ENCODE measurements at regions not wholly inside any gene's neighbourhood (a gene's known extent, or its start where the extent isn't known, plus 50 kb on each side); places are given as distances from the start of the nearest gene placed in this dataset.
"Not testable (repeated sequence)": the region's sequence is repeated elsewhere in the genome, so short reads cannot be mapped to it uniquely, and the experiment has no call there.

DNA sequence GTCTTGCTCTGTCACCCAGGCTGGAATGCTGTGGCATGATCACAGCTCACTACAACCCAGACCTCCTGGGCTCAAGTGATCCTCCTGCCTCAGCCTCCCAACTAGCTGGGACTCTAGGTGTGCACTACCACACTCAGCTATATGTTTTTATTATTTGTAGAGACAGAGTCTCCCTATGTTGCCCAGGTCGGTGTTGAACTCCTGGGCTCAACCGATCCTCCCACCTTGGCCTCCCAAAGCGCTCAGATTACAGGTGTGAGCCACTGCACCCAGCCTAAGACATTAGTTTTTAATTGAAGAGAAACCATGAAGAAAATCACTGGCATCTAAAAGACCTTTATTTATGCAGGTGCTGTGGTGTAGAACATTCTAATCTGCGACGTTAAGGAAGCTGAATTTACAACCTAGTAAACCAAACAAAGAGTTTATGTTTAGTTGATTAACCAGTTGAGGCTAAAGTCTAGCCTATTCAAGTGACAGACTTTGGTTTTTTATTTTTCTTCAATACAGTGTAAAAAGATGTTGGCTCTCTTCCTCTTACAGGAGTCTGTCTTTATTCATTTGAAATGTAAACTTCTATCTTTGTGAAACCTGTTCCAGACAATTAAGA is 52.5 kb upstream of the NBL1 start:
- DNase-seq, result peak; percentile 26

DNA sequence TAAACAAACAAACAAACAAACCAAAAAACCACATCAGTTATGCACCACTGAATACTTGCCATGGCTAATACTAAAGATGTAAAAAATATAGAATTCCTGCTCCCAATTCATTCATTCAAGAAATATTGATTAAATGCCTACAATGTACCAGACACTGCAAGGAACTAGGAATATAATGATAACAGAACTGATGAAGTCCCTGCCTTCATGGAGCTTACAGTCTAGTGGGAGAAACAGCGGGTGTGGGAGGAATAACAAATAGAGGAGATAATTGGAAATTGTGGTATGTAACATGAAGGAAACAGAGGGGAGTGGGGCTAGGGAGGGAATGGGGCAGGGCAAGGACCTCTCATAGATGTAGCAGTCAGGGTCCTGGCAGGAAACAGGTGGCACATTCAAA is 58.6 kb upstream of the NBL1 start:
- DNase-seq, result no peak

DNA sequence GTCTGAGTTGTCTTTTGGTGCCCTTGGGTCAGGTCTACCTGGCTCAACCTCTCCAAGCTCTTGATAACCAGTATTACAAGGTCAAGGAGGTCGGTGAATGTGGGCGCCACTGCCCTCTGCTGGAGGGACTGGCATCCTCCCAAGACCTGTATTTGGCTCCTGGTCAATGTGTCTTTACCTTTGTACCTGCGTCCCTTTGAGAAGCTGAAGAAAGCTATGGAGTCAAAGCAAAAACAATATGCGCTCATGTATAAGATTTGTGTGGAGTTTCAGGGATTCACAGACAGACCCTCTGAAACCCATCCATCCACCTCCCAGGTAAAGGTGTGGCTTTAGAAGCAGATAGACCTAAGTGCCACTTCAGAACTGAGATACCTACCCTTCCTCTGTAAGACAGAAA is 61.8 kb upstream of the NBL1 start:
- DNase-seq, result no peak

DNA sequence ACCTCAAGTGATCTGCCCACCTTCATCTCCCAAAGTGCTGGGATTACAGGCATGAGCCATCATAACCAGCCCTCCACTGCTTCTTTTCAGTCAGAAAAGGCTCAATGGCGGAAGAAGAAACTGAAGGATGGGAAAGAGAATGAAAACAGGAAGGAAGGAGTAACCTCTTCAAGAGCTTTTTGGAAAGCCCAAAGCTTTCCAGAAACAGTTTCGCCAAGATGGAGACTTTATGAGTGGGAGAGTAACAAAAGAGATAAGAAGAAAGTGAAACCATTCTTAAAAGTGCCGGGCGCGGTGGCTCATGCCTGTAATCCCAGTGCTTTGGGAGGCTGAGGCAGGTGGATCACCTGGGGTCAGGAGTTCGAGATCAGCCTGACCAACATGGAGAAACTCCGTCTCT is 62.7 kb upstream of the NBL1 start:
- no peak for DNase-seq

DNA sequence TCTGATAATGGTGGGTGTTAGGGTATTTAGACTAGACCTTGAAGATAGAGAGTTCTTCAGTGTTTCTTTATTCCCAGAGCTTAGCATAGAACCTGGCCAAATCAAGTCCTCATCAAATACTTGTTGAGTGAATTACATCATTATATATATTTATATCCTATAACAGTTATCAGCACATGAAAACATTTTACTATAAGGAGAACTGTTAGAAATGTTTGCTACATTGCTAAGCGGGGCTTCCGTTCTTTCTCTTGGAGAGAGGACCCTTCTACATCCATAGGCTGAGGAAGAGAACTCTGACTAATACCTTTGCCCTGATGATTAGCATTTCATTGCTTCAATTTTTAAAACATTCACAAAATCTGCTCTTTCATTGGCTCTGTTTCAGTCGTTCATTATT is 66.5 kb upstream of the NBL1 start:
- no peak for DNase-seq

DNA sequence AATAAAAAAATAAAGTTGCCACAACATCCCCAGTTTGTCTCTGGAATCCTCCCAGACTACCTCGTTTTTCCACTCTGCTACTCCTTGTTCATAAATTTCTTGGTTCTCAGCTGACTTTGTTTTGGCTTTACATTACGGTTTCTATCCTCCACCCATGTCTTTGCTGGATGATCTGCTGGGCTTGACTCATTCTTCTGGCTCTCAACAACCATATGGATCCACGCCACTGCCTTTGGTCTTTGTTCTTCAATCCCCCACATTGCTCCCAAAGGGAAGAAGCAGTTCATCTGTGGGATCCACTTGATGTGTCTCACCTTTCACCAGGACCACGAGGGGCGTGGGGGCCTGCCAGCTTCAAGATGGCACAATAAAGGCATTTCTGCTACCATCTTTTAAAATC is 67.1 kb upstream of the NBL1 start:
- DNase-seq, result no peak

DNA sequence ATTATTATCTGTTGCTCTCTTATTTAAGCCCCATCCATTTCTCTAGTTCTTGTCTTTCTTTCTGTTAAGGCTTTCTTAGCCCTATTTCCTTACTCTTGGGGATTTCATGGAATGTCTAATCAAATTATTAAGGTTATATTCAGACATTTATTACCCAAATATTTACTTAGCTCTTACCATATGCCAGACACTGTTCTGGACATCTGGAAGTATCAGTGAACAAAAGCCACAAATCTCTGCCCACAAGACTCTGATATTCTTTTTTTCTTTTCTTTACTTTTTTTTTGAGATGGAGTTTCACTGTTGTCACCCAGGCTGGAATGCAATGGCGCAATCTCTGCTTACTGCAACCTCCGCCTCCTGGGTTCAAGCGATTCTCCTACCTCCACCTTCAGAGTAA is 74.3 kb upstream of the NBL1 start:
- DNase-seq, result no peak

DNA sequence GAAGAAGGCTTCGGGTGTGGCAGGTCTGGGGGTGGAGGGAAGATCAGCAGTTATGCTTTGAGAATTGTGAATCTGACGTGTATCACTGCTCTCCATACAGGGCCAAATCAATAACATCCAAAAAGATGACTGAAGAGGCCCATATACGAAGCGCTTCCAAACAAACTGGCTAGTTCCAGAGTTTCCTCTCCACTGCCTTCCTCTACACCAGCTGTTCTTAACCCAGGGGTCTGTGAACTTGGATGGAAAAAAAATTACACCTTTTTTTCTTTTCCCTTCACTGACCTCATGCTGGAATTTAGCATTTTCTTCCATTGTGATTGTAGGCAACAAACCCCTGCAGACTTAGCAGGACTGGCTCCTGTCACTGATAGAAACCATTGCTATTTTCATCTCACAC is 77.1 kb upstream of the NBL1 start:
- DNase-seq, result no peak

DNA sequence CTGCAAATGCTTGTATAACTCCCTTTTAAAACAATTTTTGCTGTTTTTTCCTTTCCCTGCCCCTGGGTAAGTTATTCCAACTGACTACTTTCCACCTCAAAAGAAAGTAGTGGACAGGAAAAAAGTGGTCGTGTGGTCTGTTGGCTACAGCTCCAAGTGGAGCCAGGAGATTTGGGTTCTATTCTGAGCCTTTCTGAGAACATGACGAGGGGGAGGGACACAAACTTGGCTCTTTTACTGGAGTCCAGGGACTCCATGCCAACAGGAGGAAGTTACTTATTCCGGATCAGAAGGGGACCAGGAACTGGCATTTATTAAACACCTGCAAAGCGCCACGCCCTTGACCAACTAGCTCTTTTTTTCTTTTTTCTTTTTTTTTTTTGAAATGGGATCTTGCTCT is 79.0 kb upstream of the CAPZB start:
- no peak for DNase-seq

DNA sequence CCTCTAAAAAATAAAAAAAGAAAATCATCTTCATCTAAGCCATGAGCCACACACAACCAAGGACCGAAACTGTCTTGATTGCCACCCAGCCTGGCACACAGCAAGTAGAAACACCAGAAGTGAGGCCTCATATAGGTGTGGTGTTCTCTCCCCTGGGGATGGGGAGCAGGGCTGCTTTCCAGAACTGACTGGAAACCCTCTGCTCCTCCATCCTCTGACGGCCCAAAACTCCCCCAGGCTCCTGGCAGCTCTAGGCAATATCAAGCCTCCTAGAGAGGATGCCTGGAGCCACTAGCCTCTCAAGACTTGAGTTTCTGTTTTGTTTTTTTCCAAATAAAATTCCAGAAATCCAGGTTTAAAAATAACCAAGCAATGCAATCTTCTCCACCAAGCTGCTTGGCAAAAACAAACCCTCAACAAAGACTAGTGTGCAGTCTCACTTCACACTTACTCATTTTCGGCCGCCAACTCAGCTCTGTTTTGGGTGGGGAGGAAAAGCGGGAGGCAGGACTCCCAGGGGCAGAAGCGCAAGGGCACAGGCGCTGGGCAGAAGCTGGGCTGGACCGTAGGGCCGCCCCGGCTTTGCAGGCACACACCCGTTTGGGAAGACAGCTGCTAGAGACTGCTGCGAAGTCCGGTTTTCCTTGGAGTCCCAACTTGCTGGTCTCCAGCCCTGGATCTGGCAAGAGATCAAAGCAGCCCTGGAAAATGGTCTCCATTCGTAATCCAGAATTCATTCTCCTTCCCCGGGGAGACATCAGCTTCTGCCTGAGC is 78.2 kb upstream of the CAPZB start:
- peak; percentile 36 for DNase-seq

DNA sequence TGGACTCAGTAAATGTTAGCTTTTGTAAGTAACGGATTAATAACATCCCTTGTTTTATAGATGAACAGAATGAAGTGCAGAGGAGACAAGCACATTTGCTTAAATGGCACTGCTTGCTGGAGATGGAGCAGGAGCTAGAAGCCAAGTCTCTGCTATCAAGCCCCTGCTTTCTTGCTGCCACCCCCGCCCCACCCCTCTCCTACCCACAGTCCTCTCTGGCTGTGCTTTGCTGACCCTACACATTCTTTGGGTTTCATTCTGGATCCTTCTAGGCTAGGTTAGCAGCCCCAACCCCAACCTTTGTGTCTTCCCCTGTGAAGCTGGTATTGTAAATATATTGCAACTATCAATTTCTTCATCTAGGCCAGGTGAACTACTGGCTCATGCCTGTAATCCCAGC is 77.5 kb upstream of the CAPZB start:
- DNase-seq, result no peak

DNA sequence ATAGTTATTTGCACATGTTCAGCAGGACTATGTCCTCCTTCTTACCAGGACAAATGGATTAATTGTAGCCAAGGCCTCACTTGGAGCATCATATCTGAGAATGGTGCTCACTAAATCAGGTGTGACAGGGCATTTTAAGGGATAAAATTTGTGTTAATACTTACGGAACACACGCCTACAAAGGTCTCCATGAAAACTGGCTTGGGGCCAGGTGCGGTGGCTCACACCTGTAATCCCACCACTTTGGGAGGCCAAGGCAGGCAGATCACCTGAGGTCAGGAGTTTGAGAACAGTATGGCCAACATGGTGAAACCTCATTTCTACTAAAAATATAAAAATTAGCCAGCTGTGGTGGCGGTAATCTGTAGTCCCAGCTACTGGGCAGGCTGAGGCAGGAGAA is 75.1 kb upstream of the CAPZB start:
- DNase-seq, result no peak

DNA sequence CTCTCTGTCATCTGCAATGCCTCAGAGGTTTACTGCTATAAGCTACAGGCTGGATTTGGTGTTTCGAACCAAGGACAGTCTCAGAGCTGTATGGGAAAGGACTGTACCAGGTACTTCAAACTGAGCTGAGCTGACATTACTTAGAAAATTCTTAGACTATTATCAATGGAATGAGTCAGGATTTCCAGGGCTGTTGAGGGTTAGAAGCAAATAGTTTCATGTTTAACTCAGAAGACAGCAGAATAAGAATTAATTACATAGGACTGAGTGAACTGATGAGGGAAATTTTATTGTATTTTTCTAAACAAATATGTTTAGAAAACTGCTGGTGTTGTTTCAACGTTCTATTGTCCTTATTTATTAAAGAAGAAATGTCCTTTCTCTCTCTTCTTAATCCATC is 74.3 kb upstream of the CAPZB start:
- no peak for DNase-seq

DNA sequence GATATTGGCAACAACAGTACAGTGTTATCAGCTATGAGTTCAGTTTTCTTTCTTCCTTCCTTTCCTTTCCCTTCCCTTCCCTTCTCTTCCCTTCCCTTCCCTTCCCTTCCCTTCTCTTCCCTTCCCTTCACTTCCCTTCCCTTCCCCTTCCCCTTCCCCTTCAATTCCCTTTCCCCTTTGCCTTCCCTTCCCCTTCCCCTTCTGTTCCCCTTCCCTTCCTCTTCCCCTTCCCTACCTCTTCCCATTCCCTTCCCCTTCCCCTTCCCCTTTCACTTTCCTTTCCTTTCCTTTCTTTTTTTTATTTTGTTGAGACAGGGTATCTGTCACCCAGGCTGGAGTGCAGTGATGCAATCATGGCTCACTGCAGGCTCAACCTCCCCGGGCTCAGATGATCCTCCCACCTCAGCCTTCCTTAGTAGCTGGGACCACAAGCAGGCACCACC is 72.3 kb upstream of the CAPZB start:
- DNase-seq, result no peak

DNA sequence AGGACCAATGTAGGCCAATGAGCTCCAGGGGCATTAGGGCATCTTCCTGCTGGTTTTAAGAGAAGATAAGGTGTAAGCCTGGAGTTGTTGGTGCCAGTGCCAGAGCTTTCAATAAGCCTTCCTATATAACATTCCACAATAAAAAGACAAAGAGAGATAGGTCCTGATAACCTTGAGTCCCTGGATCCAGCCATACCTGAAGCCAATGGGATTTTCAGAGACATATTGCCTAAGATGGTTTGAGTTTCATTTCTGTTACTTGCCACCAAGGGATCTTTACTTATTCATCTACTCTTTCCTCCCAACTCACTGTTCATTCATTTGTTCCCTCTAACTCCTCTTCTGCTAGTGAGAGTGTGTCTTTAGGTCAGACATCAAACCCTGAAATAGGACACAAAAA is 68.8 kb upstream of the CAPZB start:
- DNase-seq, result no peak

DNA sequence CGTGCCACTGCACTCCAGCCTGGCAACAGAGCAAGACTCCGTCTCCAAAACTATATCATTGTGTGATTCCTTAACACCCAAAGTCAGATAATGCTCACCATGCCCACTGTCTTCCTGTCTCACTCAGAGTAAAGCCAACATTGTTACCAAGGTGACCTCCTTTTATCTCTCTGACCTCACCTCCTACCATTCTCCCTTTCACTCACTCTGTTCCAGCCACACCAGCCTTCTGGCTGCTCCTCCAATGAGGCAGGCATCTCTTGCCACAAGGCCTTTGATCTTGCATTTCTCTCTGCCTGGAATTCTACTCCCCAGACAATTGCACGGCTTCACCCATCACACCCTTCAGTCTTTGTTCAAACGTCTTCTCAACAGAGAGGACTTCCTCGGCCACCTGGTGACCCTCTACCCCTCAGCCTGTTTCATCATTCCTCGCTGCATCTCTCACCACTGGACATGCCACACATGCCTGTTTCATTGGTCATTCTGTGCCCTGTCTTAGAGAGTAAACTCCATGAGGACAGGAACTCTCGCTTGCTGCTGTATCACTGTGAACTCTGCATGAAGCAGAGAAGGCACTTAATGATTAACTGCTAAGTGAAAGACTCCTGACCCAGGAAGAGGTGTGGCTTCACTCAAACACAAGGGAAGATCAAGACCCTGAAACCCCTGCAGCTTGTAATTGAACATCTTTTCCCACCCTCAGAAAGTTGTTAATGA is 67.1 kb upstream of the CAPZB start:
- DNase-seq, result no peak

DNA sequence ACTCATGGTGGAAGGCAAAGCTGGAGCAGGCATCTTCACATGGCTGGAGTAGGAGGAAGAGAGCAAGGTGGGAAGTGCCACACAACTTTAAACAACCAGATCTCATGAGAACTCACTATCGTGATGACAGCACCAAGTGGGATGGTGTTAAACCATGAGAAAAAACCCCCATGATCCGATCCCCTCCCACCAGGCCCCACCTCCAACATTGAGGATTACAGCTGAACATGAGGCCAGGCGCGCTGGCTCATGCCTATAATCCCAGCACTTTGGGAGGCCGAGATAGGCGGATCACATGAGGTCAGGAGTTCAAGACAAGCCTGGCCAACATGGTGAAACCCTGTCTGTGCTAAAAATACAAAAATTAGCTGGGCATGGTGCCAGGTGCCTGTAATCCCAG is 66.5 kb upstream of the CAPZB start:
- DNase-seq, result not testable (repeated sequence)

DNA sequence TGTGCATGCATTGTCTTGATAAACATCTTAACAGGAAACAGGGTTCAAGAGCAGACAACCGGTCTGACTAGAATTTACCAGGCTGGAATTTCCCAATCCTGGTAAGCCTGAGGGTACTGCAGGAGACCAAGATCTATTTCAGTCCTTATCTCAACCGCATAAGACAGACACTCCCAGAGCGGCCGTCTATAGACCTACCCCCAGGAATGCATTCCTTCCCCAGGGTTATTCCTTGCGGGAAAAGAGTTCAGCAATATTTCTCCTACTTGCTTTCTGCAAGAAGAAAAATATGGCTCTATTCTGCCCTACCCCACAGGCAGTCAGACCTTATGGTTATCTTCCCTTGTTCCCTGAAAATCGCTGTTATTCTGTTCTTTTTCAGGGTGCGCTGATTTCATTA is 65.1 kb upstream of the CAPZB start:
- not testable (repeated sequence) for DNase-seq

DNA sequence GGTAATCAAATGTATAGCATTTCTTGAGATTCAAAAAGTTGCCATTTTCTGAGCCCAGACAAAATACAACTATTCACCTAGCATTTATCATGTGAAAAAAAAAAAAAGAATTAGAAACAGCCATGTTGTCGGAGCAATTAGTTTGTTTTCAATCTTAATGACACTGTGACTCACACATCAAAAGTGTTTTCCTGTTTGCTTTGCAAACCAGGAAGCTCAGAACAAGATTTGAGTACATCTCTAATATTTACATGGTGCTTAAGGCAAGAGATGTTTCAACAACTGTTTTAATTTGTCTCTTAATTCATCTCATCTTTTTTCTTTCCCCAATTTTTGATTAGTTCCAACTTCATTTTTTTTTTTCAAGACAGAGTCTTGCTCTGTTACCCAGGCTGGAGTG is 62.5 kb upstream of the CAPZB start:
- no peak for DNase-seq

DNA sequence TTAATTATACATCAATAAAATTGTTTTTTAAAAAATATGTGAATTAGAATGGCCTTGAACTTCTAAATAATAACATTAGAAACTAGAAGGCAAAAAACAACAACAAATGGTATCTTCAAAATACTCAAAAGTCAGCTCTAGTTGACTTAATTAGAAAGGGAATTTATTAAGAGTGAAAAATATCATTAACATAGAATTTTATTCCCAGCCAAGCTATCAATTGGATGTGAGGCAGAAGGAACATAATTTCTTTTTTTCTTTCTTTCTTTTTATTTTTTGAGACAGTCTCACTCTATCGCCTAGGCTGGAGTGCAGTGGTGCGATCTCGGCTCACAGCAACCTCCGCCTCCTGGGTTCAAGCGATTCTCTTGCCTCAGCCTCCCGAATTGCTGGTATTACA is 51.2 kb upstream of the CAPZB start:
- no peak for DNase-seq

DNA sequence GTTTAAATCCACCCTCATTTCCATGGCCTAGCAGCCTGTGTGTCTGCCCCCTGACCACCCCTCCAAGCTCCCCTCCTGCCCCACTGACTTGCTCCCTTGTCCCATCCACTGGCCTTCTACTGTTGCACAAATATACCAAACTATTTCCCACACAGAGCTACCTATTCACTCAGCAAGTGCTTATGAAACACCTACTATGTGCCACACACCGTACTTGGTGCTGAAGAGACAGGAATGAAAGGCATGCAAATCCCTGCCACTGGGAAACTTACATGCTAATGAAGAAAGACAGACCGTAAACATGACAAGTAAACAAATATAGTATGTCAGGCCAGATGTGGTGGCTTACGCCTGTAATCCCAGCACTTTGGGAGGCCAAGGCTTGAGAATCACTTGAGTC is 49.9 kb upstream of the CAPZB start:
- no peak for DNase-seq

All from renal pelvis (tissue), 1 donor.